CMK (cell line): ENCODE measurements at regions not wholly inside any gene's neighbourhood (a gene's known extent, or its start where the extent isn't known, plus 50 kb on each side); places are given as distances from the start of the nearest gene placed in this dataset.
"Not testable (repeated sequence)": the region's sequence is repeated elsewhere in the genome, so short reads cannot be mapped to it uniquely, and the experiment has no call there.

Experiments used
- DNase-seq: peaks from one replicate; pipeline ENCODE4 v3.0.0-alpha.2; 2010; ENCODE audit warnings: low read depth

DNA sequence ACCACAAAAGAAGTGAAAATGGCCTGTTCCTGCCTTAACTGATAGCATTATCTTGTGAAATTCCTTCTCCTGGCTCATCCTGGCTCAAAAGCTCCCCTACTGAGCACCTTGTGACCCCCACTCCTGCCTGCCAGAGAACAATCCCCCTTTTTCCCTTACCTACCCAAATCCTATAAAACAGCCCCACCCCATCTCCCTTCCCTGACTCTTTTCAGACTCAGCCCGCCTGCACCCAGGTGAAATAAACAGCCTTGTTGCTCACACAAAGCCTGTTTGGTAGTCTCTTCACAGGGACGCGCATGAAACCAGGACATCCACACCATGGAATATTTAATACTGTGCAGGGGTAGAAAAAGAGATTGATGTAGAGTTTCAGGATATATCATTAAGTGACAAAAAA lies 1677.0 kb downstream of the C4orf33 start:
- not testable (repeated sequence) for DNase-seq

DNA sequence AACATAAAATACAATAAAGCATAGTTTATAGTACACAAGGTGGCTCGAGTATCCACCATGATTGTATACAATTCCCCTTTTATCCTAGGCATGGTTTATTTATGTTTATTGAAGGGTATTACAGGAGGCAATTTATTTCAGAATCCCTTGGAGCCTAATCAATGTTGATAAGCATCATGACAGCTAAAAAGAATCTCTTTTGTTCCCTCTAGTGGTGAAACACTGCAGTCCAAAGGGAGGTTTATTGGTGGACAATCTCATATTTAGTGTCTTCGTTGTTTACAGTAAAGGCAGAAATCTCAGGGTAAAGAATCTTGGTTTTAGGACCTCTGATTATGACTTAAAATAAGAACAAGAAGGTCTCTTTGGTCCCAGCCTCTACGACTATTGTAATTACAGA lies 1712.5 kb downstream of the C4orf33 start:
- no peak for DNase-seq

DNA sequence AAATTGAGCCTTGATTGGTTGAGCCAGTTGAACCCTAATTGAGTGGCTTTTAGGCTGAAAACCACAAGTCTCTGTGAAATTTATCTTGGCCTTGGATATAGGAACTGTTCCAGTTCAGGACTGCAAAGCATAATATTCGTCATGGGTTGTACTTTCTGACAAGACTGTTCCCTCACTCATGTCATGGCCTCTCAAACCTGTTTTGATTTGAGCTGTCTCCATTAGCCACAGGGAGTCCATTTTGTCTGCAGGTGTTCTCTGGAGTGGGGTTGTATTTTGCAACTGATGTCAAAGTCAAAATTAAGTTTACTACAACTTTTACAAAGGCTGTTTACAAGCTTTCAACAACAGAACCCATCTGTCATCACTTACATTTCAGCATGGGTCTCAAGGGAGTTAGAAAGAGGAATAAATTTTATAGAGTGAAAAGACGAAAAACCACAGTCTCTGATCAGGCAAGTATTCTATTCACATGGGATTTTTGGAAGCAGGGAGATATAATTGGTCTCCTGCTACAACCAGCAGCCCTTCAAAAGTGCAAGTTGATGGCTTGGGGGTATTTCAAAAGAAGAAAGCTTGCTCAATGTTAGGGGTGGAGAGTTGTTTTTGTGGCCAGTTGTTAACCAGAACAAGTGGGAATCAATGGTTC lies 1716.3 kb downstream of the C4orf33 start:
- DNase-seq: no peak

DNA sequence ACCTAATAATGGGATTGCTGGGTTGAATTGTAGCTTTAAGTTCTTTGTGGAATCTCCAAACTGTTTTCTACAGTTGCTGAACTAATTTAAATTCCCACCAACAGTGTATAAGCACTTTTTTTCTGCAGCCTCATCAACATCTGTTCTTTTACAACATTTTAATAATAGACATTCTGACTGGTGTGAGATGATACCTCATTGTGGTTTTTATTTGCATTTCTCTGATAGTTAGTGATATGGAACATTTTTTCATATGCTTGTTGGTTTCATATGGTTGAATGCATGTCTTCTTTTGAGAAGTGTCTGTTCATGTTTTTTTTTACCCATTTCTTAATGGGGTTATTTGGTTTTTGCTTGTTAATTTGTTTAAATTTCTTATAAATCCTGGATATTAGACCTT lies 1718.9 kb downstream of the C4orf33 start:
- no peak for DNase-seq

DNA sequence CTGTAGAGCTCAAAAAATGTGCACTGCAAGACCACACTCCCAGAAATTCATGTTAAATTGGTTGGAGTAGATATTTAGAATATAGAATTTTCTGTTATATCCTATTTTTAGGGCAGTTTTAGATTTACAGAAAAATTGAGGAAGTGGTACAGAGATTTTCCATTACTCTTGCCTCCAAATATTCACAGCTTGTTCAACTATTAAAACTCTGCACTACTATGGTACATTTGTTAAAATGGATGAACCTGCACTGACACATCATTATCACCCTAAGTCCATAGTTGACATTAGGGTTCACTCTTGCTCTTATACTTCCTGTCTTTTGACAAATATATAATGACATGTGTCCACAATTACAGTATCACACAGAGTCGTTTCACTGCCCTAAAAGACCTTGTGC lies 1724.5 kb downstream of the C4orf33 start:
- DNase-seq: no peak

DNA sequence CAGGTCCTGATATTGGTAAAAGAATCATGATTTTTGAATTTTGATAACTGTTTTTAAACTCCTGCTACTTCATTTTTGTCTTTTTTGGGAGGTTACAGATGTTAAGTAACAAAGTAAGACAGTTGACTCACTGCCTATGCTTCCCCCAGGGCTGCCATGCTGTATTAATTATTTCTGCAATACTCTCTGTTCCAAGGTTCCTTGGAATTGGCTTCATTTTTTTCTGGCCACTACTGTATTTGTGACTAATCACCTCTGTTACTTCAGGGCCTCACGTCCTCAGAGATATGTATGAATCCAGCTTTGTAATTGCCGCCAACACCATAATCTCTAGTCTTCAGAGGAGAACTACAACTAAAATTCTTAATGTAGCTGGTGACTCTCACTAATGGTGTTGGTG lies 1729.3 kb downstream of the C4orf33 start:
- no peak for DNase-seq

DNA sequence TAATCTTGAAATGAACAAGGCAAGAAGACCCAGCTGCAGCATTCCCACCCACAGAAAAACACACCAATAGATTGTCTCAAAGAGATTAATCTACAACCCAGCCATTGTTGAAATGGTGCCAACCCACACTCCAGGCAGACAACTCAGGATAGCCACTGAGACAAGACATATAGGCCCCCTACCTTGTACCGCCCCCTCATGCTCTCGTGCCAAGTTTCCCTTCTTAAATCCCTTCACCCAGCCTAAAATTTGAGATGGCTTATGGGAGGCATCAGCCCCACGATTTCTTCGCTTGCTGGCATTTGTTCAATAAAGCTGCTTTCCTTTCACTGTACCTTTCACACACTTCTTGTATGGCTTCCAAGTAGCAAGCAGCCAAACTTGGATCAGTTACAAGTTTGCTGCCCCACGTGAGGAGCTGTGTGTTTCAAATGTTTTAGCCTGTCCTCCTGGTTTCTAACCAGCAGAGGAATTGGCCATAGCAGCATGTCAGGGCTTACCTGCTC lies 1754.1 kb downstream of the C4orf33 start:
- DNase-seq: no peak

DNA sequence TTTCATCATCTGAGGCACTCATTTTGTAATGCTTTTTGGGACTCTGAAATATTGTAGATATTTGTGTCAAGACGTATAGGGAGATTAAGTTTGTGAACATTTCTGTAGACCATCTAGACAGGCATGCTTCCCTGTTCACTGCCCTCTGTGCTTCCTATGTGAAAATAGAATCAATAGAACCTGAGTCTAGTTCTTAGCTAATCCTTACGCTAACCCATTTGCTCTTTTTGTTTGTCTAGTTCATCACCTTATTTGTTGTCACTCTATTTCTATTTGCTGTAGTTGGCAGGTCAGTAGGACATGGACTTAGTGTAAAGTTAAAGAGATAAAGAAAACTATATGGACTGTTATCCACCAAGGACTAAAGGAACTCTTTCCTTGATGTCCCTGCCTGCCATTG lies 1755.2 kb downstream of the C4orf33 start:
- no peak for DNase-seq

DNA sequence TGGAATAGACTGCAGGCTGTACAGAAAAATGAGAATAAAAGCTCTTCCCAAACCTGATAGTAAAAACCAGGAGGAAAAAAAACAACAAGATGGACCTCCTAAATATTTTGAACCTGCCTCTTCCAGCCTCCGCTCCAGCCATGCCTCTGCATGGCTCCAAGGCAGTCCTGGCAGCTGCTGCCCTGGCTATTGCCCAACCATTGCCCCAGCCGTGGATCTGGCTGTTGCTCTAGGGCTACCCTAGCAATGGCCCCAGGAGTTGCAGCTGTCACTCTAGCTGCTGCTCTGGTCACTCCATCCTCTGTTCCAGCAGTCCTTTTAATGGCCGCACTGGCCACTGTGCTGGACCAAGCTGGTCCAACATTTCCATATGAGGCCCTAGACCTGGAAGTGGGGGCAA lies 1756.0 kb downstream of the C4orf33 start:
- DNase-seq: no peak

DNA sequence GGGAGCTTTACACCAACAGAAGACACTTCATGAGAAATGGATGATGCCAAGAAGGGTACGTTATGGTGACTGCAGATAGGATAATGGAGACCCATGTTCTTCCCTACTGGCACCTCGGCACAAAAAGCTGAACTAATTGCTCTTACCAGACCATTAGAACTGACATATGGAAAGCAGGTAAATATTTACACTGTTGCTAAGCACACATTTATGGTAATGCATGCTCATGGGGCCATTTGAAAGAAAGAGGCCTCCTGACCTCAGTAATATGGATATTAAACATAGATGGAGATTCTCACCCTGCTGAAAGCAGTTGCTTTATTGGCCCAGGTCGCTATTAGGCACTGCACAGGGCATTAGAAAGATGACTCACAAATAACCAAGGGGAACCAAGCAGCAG lies 1759.6 kb downstream of the C4orf33 start:
- no peak for DNase-seq

DNA sequence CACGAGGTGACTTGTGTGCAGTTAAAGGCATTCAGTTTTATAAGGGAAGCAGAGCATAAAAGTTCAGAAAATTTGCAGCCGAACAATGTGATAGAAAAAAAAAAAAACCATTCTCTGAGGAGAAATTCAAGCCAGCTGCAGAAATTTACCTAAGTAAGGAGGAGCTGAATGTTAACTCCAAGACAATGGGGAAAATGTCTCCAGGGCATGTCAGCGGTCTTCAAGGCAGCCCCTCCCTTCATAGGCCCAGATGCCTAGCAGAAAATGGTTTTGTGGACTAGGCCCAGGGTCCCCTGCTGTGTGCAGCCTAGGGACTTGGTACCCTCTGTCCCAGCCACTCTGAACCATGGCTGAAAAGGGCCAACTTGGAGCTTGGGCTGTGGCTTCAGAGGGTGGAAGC lies 1764.0 kb downstream of the C4orf33 start:
- DNase-seq: no peak

DNA sequence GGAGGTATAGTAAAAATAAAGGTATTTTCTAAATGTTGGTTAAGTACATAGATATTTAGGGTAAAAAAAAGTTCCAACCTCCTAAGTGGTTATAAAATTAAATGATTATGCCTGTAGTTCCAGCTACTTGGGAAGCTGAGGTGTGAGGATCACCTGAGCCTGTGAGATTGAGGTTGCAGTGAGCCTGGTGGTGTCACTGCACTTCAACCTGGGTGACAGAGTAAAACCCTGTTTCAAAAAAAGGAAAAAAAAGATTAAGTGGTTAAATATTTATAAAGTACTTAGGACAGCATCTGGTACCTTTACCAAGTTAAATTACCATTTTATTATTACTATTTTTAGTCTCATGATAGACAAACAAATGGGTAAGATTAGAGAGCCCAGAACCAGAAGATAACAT lies 1801.0 kb downstream of the C4orf33 start:
- no peak for DNase-seq

DNA sequence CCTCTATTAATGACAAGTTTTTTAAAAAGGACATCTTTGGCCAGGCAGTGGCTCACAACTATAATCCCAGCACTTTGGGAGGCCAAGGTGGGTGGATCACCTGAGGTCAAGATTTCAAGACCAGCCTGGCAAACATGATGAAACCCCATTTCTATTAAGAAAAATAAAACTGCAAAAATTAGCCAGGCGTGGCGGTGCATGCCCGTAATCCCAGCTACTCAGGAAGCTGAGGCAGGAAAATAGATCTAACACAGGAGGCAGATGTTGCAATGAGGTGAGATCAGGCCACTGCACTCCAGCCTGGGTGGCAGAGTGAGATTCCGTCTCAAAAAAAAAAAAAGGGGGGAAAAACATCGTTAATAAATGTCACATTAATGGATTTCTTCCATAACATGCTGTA lies 1805.4 kb downstream of the C4orf33 start:
- DNase-seq: no peak

DNA sequence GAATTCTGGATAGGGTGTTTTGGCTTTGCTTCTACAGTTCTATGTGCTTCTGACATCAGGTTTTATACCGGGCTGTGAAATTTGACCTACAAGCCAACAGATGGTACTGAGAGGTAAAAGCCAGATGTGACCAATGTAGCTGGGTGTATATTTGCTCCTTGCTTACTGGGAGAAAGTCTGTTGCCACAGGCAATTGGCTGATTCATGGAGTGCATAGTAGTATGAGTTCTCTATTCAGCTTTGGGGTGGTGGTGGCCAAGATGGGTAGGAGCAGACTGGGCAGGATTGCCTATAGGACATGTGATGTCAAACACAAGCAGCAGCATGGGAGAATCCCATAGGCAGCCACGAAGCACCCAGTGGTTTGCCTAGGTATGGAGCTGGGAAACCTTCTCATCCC lies 1827.0 kb downstream of the C4orf33 start:
- no peak for DNase-seq

DNA sequence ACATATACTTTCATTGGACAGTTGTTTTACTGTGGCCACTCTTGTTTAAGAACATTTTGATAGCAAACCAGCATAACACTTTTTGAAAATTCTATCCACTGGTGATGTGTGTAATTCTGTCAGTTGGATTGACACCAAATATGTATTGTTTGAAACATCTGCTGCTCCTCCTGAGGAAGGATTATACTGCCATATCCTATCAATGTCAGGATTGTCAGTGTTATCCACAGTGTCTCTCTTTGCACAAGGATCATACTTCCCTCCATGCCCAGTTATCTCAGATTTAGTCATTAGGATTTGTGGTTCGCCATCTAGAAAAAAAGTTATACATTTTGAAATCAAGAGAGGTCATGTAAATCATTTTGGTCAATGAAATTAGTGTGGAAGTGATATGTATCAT lies 1859.6 kb downstream of the C4orf33 start:
- DNase-seq: no peak

DNA sequence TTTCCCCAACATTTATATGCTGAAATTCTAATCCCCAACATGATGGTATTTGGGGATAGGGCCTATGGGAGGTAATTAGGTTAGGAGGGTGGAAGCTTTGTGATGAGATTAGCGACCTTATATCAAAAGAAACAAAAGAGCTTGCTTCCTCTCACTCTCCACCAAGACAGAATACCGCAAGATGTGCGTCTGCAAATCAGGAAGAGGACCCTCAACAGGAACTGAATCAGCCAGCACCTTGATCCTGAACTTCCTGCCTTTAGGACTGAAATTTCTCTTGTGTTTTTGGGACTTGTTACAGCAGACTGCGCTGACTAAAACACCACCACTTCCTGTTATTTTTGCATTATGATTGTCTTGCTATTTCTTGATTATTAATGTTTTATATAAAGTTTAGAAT lies 1889.4 kb downstream of the C4orf33 start:
- DNase-seq: peak; percentile 5

DNA sequence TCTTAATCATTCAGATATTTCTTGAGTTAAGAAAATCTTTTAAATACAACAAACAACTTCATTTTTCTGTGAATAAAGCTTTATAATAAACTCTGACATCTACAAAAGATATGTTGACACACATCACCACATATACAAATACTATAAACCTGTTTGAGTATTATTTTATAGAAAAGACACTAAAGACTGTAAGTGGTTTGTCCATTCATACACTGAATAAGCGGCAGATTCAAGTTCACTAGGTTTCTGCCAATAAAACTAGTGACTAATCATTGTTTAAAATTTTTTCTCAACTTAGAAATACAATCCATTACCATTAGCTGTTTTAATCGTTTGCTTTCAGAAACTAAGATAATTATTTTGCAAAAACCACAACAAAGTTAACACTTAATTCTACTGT lies 1900.0 kb downstream of the C4orf33 start:
- DNase-seq: no peak

DNA sequence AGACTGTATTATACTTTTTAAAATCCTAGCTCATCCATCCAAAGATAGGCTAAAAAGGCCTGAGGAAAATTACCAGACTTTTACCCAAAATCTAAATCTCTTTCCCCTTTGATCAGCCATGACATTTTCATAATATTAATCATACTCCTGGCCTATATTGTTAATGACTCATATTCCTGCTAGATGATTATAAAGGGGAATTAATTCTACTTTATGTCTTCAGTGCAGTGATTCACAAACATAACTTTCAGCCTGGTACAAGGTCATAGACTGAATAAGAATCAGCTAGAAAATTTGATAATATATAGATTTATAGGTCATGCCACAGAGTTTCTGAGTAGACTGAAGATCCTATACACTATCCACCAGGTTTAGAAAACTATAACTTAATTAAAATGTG lies 1905.4 kb downstream of the C4orf33 start:
- DNase-seq: no peak

DNA sequence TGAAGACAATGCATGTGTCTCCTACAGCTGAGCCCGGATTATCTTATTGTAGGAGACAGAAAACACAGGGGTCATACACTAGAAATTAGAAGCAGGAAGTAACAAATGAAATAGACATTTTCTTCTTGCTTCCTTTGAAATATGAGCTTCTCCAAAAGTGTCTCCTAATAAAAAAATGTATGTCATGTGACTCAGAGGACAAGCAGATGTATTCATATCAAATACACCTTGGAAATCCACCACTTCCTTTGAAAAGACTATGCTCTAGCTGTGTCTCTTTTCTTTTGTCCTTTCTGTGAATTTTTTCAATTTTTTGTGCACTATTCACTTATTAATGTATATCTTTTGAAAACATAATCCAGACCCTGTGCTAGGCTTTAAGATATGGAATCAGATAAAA lies 1906.2 kb downstream of the C4orf33 start:
- DNase-seq: no peak

DNA sequence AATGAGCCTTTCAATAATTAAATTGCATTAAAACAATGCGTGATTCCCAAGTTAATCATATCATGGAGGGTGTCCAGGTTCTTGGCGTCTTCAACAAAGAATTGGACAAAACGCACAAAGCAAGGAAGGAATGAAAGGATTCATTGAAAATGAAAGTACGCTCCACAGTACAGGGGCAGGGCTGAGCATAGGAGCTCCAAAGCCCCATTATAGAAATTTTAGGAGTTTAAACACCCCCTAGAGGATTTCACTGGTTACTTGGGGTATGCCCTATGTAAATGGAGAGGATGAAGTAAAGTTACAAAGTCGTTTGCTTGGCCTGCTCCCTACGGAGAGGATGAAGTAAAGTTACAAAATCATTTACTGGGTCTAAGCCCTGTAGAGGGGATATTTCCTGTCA lies 1910.4 kb downstream of the C4orf33 start:
- no peak for DNase-seq

DNA sequence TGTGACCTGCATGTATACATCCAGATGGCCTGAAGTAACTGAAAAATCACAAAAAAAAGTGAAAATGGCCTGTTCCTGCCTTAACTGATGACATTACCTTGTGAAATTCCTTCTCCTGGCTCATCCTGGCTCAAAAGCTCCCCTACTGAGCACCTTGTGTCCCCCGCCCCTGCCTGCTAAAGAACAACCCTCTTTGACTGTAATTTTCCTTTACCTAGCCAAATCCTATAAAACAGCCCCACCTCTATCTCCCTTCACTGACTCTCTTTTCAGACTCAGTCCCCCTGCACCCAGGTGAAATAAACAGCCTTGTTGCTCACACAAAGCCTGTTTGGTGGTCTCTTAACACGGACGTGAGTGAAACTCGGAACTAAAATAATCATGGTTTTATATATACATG lies 1916.0 kb downstream of the C4orf33 start:
- DNase-seq: not testable (repeated sequence)

DNA sequence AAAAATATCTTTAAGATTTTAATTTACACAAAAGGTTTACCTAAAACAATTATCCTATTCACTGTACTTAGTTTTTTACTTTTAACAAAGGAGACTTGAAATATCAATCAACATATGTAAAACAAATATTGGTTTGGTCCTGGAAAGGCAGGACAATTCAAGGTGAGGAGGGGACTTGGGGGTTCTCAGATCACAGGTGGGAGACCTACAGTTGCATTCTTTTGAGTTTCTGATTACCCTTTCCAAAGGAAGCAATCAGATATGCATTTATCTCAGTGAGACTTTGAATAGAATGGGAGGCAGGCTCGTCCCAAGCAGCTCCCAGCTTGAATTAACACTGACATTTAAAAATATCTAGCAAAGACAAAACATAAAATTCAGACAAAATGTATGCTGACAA lies 1917.3 kb downstream of the C4orf33 start:
- DNase-seq: no peak

DNA sequence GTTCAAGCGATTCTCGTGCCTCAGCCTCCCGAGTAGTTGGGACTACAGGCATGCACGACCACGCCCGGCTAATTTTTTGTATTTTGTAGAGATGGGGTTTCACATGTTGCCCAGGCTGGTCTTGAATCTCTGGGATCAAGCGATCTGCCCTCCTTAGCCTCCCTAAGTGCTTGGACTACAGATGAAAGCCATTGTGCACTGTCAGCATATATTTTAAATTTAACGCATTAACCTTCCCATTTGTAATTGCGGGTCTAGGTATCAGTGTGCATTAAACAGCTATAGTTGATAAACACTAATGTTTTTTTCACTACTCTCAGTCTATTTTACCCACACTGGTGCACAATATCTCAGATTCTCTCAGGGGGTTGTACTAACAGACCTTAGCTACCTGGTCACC lies 1930.8 kb downstream of the C4orf33 start:
- no peak for DNase-seq

DNA sequence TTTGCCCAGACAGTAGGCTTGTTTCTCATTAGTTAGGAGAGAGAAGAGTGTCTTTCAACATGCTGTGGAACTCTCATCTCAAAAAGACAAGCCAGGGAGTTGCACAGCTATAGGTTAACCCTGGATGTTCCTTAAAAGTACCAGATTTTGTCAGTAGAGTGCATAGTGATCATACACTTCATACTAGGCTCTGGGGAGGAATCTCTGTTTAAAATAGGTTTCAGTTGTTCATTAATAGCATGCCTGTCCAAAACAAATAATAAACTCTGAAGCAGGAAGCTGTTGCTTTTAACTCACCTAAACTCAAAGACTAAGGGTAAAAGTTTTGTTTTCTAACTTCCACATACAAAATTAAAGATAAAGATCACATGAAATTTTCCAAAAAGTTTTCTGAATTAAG lies 1948.4 kb downstream of the C4orf33 start:
- DNase-seq: no peak

DNA sequence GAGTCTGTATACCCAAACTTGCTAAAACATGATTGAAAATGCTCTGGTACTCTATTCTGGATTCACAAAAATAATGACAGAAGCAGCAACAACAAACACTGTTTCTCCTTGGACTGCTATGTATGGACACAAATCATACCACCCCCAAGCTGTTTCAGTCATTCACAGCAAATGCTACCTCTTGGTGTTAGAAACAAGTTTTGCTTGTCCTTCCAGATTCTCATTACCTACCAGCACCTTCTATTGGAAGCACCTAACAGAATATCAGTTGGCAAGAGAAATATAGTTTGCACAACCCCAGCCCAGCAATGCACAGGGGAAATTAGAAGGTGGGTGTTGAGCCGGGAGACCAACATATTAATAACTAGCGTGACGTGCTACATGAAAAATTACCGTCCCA lies 1950.9 kb downstream of the C4orf33 start:
- no peak for DNase-seq
